IPS-20b (cell line): ENCODE measurements at regions not wholly inside any gene's neighbourhood (a gene's known extent, or its start where the extent isn't known, plus 50 kb on each side); places are given as distances from the start of the nearest gene placed in this dataset.
"Not testable (repeated sequence)": the region's sequence is repeated elsewhere in the genome, so short reads cannot be mapped to it uniquely, and the experiment has no call there.

Source experiments
- H3K27ac ChIP-seq: one replicate; pipeline ENCODE4 v1.5.1; 2013; ENCODE audit warnings: low read length
- H3K27me3 ChIP-seq: 2 replicates; pipeline ENCODE4 v1.6.1; 2013; ENCODE audit warnings: mild to moderate bottlenecking, low read length, inconsistent platforms; ENCODE audit not compliant: insufficient read depth
- H3K36me3 ChIP-seq: 2 replicates; pipeline ENCODE4 v1.6.1; 2013; ENCODE audit warnings: low read depth, mild to moderate bottlenecking, inconsistent platforms, low read length, moderate library complexity; ENCODE audit not compliant: insufficient read depth
- H3K4me1 ChIP-seq: 2 replicates; pipeline ENCODE4 v1.6.1; 2013; ENCODE audit warnings: mild to moderate bottlenecking, control low read depth, inconsistent platforms, low read length, moderate library complexity; ENCODE audit not compliant: insufficient read depth
- H3K4me3 ChIP-seq: 2 replicates; pipeline ENCODE4 v1.5.1; 2013; ENCODE audit warnings: mild to moderate bottlenecking, low read length, inconsistent platforms
- H3K9ac ChIP-seq: 2 replicates; pipeline ENCODE4 v1.6.1; 2013; ENCODE audit warnings: low read depth, mild to moderate bottlenecking, inconsistent platforms, low read length, moderate library complexity
- H3K9me3 ChIP-seq: 2 replicates; pipeline ENCODE4 v1.6.1; 2013; ENCODE audit warnings: mild to moderate bottlenecking, low read depth, low read length, inconsistent platforms; ENCODE audit not compliant: insufficient read depth

DNA sequence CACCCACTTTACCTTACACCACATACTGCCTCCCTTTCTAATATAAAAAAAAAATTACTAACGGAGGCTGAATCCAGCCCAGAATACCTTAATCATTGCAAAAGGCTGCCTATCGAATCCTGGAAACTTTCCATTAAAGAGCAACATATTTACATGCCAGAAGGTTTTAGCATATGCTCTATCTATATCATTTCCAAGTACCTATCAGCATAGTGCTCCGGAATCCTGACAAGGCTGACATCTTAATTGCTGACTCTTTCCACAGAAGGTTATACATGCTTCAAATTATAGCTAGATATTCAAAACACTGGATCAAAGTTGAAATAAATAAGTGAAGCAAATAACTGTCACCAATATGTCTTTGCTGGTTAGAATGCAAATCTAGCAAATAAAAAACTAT, 170.9 kb upstream of the CDK1 start:
- Histone ChIP-seq H3K4me3 (no peak overlapping the region), H3K4me1 (no peaks in the 10 kb centered on the region), H3K9ac (no peak overlapping the region), H3K27me3 (no peaks in the 10 kb centered on the region), H3K9me3 (no peaks in the 10 kb centered on the region), H3K27ac (no peak overlapping the region), H3K36me3 (no peaks in the 10 kb centered on the region)

DNA sequence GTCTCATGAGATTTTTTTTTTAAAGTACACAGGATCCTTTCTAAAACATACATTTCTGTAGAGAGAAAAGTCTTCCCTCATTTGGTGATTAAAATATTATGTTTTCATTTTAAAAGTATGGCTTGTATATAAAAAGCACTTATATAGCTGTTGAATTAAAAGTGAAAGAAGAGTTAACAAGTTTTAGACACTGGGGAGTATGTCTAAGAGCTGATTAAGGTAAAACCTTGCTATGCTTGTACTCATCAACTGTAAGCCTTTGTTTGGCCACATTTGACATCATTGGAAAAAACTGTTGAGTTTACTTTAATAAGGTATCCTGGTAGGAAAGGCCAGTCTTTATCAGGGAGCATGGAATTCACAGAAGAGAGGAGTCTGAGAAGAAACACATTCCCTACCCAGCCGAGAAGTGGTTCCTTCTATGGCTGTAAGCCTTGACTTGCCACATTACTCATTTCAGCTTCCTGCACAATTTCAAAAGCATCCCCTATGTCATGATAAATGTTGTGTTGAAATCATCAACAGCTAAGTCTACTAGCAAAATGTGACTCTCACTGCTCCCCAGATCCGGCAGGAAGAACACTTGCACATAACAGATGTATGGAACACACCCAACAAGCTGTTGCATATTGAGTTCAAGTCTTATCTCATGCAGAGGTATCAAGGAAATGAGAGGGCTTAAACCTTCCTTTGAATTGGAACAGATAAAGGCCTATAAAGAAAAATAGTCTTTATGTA, 171.8 kb upstream of the CDK1 start:
- Histone ChIP-seq H3K9ac (no peak overlapping the region), H3K4me3 (no peak overlapping the region), H3K27me3 (no peaks in the 10 kb centered on the region), H3K9me3 (no peaks in the 10 kb centered on the region), H3K27ac (no peak overlapping the region), H3K36me3 (no peaks in the 10 kb centered on the region), H3K4me1 (no peaks in the 10 kb centered on the region)

DNA sequence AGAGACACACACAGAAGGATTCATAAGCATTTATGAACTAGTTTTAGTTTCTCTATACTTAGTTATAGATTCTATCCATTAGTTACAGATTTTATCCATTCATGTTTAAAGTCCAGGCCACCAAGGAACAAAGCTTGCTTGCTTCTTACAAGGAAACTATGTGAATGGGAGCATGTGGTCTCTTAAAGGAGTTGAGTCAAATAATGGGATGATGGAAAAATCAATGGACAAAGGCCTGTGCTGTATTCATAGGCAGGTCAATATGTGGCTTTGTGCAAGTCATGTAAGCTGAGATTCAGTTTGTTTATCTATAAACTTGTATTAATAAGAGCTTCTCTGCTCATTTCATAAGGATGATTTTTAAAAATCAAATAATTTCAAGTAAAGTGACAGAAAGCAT, 172.8 kb upstream of the CDK1 start:
- Histone ChIP-seq H3K9ac (no peak overlapping the region), H3K27me3 (no peaks in the 10 kb centered on the region), H3K4me1 (no peaks in the 10 kb centered on the region), H3K36me3 (no peaks in the 10 kb centered on the region), H3K4me3 (no peak overlapping the region), H3K9me3 (no peaks in the 10 kb centered on the region), H3K27ac (no peak overlapping the region)

DNA sequence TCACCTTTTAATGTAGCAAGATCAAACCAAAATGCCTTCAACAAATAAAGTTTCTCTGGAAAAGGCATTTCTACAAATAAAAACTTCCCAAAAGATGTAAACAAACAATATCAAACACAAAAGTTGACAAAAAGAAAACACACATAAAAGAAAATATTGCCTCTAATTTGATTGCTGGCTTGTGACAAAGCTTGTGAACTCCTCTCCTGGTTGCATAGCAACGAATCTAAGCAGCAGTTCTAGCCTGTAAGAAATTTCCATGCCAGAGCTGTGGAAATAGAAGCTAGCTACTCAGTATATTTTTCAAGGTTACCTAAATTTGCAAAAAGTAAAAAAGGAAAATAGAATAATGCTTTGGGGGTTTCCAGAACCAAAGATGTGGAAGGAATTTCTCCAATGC, 173.9 kb upstream of the CDK1 start:
- H3K27ac ChIP-seq, result no peak overlapping the region
- H3K4me1 ChIP-seq, result no peaks in the 10 kb centered on the region
- H3K4me3 ChIP-seq, result no peak overlapping the region
- H3K27me3 ChIP-seq, result no peaks in the 10 kb centered on the region
- no peak overlapping the region for H3K9ac ChIP-seq
- H3K9me3 ChIP-seq, result no peaks in the 10 kb centered on the region
- no peaks in the 10 kb centered on the region for H3K36me3 ChIP-seq

DNA sequence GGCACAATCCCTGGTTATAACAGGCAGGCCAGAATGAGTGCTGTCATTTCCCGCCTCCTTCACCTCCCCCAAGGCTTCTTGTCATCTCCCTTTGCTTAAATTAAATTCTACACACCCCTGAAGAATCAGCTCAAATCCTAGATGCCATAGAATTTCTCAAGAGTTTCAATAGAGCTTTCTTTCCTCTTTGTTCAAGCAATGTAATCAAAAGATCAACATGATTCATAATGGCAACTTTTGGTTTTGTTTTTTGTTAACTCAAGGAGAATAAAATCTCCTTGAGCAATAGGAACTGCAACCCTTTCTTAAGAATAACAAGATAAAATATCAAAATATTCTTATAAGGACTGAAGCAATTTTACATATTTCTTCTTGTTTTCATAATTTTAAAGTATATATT, 180.8 kb upstream of the CDK1 start:
- Histone ChIP-seq H3K4me1 (peaks cover 3% of the 10 kb centered on the region; the same call in 1 of the 2 replicates), H3K4me3 (no peak overlapping the region), H3K9ac (no peak overlapping the region)

DNA sequence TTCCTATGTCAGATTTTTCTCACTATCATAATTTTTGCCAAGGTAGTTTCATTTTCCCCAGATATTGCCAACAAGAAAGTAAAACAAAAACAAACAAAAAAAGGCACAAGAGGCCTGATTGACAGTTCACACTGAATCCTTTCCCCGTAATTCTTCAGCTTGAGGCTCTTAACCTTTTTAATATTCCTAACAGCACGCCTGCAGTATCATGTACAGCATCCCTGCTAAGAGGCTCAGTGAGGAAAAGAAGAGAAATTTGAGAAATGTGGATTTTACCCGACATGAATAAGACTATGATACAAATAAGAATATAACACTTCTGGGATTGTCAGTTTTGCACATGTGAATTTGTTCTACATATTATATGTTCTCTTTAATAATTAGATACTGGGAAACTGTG, 182.4 kb upstream of the CDK1 start:
- no peak overlapping the region for H3K27ac ChIP-seq
- H3K4me3 ChIP-seq, result no peak overlapping the region
- no peaks in the 10 kb centered on the region for H3K36me3 ChIP-seq
- no peaks in the 10 kb centered on the region for H3K27me3 ChIP-seq
- no peak overlapping the region for H3K9ac ChIP-seq
- H3K9me3 ChIP-seq, result no peaks in the 10 kb centered on the region
- peaks cover 3% of the 10 kb centered on the region; the same call in 1 of the 2 replicates for H3K4me1 ChIP-seq

More for the DNA sequence above, 180.8 kb upstream of the CDK1 start:
- Histone ChIP-seq H3K9me3 (no peaks in the 10 kb centered on the region), H3K27ac (no peak overlapping the region), H3K27me3 (no peaks in the 10 kb centered on the region), H3K36me3 (no peaks in the 10 kb centered on the region)

DNA sequence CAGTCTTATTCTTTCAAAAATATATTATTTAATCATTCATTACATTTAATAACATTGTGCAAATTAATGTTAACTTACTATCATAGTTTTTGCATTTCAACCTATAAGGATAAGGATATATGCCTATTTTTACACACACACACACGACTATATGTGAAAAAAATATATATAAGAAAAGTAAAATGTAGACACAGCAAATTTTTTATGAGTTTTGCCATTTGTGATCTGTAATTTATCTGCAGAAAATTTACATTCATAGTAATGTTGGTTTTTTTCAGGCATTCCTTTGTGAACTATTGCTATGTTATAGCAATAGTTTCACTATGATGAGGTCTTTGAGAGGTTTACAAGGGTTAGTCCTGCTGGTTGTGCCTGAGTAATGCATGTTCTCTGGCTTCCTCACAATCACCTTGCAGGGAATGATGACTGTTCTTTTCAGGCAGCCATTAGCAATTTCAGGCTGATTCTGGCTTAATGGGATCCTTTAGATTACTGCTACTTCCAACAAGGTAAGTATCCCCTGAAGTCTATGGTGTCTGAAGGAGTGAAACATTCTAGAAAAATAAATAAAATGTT, 183.7 kb upstream of the CDK1 start:
- no peak overlapping the region for H3K27ac ChIP-seq
- H3K27me3 ChIP-seq, result no peaks in the 10 kb centered on the region
- H3K36me3 ChIP-seq, result no peaks in the 10 kb centered on the region
- H3K4me3 ChIP-seq, result no peak overlapping the region
- H3K9ac ChIP-seq, result no peak overlapping the region
- no peaks in the 10 kb centered on the region for H3K9me3 ChIP-seq
- H3K4me1 ChIP-seq, result peaks cover 3% of the 10 kb centered on the region; the same call in 1 of the 2 replicates

DNA sequence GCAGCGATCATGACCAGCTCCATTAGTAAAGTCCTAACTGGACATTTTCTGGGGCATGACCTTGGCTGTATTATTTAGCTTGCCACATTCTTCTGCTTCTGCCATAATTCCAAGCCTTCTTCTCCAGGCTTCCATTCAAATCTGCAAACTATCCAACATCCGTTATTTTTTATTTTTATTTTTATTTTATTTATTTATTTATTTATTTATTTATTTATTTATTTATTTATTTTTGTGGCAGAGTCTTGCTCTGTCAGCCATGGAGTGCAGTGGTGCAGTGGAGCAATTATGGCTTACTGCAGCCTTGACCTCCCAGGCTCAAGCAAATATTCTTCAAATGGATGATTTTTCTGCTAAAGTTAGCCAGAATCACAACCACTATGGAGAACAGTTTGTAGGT, 187.2 kb upstream of the CDK1 start:
- no peaks in the 10 kb centered on the region for H3K27me3 ChIP-seq
- H3K9me3 ChIP-seq, result no peaks in the 10 kb centered on the region
- H3K4me3 ChIP-seq, result no peak overlapping the region

DNA sequence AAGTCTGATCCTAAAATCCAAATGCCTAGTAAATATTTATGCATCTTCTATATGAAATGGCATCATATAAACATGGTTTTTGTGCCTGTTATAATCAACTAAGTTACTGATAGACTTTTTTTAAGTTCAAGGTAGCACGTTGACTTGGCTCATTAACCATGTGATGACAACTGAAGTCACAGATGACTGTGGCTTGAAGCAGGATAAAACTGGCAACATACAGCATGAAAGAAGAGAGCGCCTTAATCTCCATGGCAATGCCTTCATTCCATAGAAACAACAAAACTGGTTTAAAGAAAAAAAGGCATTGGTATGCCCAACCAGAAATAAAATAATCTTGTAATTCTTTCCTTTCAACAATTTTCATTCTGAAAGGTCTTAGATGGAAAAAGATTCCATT, 188.9 kb upstream of the CDK1 start:
- H3K27me3 ChIP-seq, result no peaks in the 10 kb centered on the region

More for the DNA sequence above, 187.2 kb upstream of the CDK1 start:
- no peak overlapping the region for H3K9ac ChIP-seq
- peaks cover 3% of the 10 kb centered on the region; the same call in 1 of the 2 replicates for H3K4me1 ChIP-seq
- no peaks in the 10 kb centered on the region for H3K36me3 ChIP-seq
- H3K27ac ChIP-seq, result no peak overlapping the region

DNA sequence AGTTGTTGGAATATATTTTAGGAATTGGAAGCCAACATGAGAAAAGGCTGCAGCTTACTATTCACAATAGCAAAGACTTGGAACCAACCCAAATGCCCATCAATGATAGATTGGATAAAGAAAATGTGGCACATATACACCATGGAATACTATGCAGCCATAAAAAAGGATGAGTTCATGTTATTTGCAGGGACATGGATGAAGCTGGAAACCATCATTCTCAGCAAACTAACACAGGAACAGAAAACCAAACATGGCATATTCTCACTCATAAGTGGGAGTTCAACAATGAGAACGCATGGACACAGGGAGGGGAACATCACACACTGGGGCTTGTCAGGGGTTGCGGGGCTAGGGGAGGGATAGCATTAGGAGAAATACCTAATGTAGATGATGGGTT, 192.1 kb upstream of the ANK3 start:
- H3K9ac ChIP-seq, H3K9me3 ChIP-seq, H3K27me3 ChIP-seq, H3K36me3 ChIP-seq, H3K27ac ChIP-seq, H3K4me3 ChIP-seq, H3K4me1 ChIP-seq: not testable (repeated sequence)

More for the DNA sequence above, 188.9 kb upstream of the CDK1 start:
- no peaks in the 10 kb centered on the region for H3K4me1 ChIP-seq
- H3K9me3 ChIP-seq, result no peaks in the 10 kb centered on the region
- H3K4me3 ChIP-seq, result no peak overlapping the region
- H3K27ac ChIP-seq, result no peak overlapping the region
- no peak overlapping the region for H3K9ac ChIP-seq
- no peaks in the 10 kb centered on the region for H3K36me3 ChIP-seq

DNA sequence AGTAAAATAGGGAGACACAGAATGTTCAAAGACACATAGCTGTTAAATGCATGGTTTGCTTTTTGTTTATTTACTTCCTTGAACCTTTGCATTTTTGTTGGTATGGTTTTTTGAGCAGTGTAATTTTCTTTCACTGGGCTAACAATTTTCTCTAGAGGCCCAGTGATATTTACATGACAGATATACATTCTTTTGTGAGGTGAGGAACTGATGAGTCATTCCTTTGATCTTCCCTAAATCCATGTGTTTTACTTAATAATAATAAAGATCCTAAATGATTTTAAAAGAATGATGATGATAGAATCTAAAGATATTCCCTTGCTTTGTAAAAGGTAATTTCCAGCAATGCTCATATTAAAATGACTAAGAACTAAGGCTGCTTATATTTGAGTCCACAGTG, 188.5 kb upstream of the ANK3 start:
- Histone ChIP-seq H3K4me1 (peaks cover 21% of the 10 kb centered on the region; the same call in 1 of the 2 replicates), H3K4me3 (no peak overlapping the region), H3K27ac (no peak overlapping the region), H3K9me3 (no peaks in the 10 kb centered on the region), H3K9ac (no peak overlapping the region), H3K36me3 (no peaks in the 10 kb centered on the region), H3K27me3 (no peaks in the 10 kb centered on the region)
